ENCODE measurements at regions not wholly inside any gene's neighbourhood (a gene's known extent, or its start where the extent isn't known, plus 50 kb on each side); places are given as distances from the start of the nearest gene placed in this dataset.

DNA sequence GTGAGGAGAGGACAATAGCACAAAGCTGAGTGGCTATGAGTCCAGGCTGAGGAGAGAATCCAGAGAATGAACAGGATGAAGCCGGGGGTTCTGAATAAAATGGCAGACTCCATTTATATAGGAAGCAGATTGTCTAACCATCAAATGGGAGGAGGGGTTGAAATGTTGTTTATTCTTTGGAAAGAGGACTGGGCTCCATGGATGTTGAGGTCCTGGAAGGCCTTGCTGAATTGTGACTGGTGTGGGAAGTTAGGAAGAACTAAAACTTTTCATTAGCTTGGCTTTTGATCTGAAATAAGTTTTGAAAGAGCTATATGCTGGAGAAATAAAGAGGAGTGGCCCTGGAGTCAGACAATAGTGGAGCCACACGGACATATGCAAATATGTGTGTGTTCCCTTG, 647.8 kb downstream of the RNF144B start:
- Histone ChIP-seq H3K27ac (no peak overlapping the region), H3K4me1 (no peaks in the 10 kb centered on the region), H3K36me3 (no peaks in the 10 kb centered on the region), H3K9ac (ENCODE audit: low read depth in 2 of 2, low read length in 2 of 2) (no peak overlapping the region), H3K9me3 (no peaks in the 10 kb centered on the region), H3K27me3 (no peaks in the 10 kb centered on the region), H3K4me3 (no peak overlapping the region)
- TF ChIP-seq, protein P1, sequence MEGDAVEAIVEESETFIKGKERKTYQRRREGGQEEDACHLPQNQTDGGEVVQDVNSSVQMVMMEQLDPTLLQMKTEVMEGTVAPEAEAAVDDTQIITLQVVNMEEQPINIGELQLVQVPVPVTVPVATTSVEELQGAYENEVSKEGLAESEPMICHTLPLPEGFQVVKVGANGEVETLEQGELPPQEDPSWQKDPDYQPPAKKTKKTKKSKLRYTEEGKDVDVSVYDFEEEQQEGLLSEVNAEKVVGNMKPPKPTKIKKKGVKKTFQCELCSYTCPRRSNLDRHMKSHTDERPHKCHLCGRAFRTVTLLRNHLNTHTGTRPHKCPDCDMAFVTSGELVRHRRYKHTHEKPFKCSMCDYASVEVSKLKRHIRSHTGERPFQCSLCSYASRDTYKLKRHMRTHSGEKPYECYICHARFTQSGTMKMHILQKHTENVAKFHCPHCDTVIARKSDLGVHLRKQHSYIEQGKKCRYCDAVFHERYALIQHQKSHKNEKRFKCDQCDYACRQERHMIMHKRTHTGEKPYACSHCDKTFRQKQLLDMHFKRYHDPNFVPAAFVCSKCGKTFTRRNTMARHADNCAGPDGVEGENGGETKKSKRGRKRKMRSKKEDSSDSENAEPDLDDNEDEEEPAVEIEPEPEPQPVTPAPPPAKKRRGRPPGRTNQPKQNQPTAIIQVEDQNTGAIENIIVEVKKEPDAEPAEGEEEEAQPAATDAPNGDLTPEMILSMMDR (IDR thresholded peaks at IDR 0.05), result no peak
- DNase-seq, result no peak
- intact Hi-C loops (cut with DNase I), result no loop called here

DNA sequence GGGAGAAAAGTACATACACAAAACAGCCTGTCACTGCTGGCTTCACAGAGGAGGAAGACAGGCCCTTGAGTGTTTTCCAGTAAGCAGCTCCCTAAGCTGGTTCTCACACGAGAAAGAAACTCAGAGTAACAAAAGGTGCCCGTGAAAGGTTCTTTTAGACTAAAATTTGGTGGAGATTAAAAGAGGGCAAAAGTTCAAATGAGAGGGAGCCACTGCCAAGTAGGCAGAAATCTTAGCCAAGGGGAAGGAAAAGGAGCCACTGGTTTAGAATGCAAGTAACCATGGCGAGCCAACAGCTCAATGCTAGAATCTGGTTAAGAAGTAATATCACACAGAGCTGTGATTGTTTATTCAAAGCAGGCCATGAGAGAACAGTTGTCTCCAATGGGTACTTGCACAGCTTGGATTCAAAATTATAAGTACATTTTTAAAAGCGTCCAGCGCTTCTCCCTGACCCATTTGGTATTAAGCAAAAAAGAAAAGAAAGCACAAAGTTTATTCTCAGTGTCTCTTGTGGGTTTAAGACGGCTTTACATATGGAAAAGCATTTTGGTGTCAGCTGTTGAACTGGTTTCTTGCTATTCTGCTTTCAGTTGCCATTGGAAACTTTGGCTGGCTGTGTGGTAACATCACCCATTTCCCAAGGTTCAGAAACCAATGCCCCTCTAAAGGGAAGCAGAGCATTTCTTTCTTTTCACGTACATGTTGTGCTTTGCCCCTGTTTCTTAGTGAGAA, 648.5 kb downstream of the RNF144B start:
- TF ChIP-seq, protein P1 (IDR thresholded peaks at IDR 0.05), result no peak
- no peaks in the 10 kb centered on the region for H3K27me3 ChIP-seq
- intact Hi-C loops (cut with DNase I), result no loop called here

DNA sequence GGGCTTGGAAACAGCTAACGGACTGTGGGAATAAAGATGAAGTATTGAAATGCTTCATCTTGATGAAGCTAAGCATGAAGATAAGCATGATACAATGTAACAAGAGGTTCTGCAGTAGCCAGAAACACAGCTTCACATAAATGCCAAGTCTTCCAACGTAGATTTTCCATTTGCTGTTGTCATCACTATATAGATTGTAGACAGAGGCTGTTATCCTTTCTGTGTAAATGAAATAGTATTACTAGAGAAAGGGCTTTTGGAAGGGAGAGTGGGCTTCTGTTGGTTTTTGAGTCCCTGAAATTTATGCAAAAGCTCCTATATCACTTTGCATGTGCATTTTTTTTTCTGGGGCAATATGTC, 649.0 kb downstream of the RNF144B start:
- H3K27ac ChIP-seq, result no peak overlapping the region
- no peaks in the 10 kb centered on the region for H3K27me3 ChIP-seq
- TF ChIP-seq, protein P1 (IDR thresholded peaks at IDR 0.05), result no peak
- H3K36me3 ChIP-seq, result no peaks in the 10 kb centered on the region
- intact Hi-C loops (cut with DNase I), result no loop called here
- no peak overlapping the region for H3K4me3 ChIP-seq
- no peak overlapping the region for H3K9ac ChIP-seq (ENCODE audit: low read depth in 2 of 2, low read length in 2 of 2)
- H3K4me1 ChIP-seq, result no peaks in the 10 kb centered on the region
- no peak for DNase-seq
- H3K9me3 ChIP-seq, result no peaks in the 10 kb centered on the region

More for the DNA sequence above, 648.5 kb downstream of the RNF144B start:
- Histone ChIP-seq H3K36me3 (no peaks in the 10 kb centered on the region), H3K4me1 (no peaks in the 10 kb centered on the region), H3K27ac (no peak overlapping the region), H3K9me3 (no peaks in the 10 kb centered on the region), H3K4me3 (no peak overlapping the region), H3K9ac (ENCODE audit: low read depth in 2 of 2, low read length in 2 of 2) (no peak overlapping the region)
- no peak for DNase-seq

DNA sequence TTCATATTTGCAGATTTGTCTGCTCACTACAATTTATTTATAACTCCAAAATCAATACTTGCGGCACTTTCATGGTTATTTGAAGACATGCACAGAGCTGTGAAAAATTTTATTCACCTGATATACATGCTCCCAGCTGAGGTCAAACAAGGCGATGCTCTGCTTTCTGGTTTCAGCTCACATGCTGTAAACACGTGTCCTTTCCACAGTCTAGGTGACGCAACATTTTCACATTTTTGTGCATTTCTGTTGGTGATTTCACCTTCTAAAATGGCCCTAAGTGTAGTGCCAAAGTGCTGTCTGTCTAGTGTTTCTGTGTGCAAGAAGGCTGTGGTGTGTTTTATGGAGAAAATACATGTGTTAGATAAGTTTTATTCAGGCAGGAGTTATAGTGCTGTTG, 650.5 kb downstream of the RNF144B start:
- no peaks in the 10 kb centered on the region for H3K9me3 ChIP-seq

DNA sequence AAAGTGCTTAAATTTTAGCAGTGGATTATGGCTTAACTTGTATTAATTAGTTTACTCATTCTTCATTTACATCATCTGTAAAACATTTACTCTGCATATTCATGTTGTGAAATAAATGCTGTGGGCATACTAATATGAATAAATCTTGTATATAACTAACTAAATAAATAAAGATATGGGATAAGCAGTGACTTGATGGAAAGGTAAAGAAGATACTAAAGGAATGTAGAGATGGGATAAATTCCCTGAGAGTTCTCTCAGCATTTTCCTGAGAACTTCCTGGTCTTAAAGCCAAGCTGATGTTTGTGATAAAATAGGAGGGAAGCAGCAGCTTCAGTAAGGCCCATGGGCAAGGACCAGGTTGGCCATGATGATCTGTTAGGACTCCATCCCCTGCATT, 652.1 kb downstream of the RNF144B start:
- TF ChIP-seq, protein P1 (IDR thresholded peaks at IDR 0.05), result no peak
- intact Hi-C loops (cut with DNase I), result no loop called here
- H3K36me3 ChIP-seq, result no peaks in the 10 kb centered on the region

More for the DNA sequence above, 650.5 kb downstream of the RNF144B start:
- Histone ChIP-seq H3K9ac (ENCODE audit: low read depth in 2 of 2, low read length in 2 of 2) (no peak overlapping the region), H3K36me3 (no peaks in the 10 kb centered on the region), H3K4me1 (no peaks in the 10 kb centered on the region), H3K27ac (no peak overlapping the region), H3K4me3 (no peak overlapping the region), H3K27me3 (no peaks in the 10 kb centered on the region)
- DNase-seq, result no peak
- TF ChIP-seq, protein P1 (IDR thresholded peaks at IDR 0.05), result no peak
- intact Hi-C loops (cut with DNase I), result no loop called here

More for the DNA sequence above, 652.1 kb downstream of the RNF144B start:
- no peak overlapping the region for H3K27ac ChIP-seq
- H3K9me3 ChIP-seq, result no peaks in the 10 kb centered on the region
- H3K9ac ChIP-seq (ENCODE audit: low read depth in 2 of 2, low read length in 2 of 2), result no peak overlapping the region
- no peak overlapping the region for H3K4me3 ChIP-seq
- H3K27me3 ChIP-seq, result no peaks in the 10 kb centered on the region
- H3K4me1 ChIP-seq, result no peaks in the 10 kb centered on the region
- no peak for DNase-seq
